22Rv1 (cell line): ENCODE measurements at regions not wholly inside any gene's neighbourhood (a gene's known extent, or its start where the extent isn't known, plus 50 kb on each side); places are given as distances from the start of the nearest gene placed in this dataset.
"Not testable (repeated sequence)": the region's sequence is repeated elsewhere in the genome, so short reads cannot be mapped to it uniquely, and the experiment has no call there.

ENCODE experiments used
- ZFX ChIP-seq: fragments of 450-650 bp; IDR thresholded peaks from 2 replicates; pipeline ENCODE4 v1.6.1; 2017; ENCODE audit warnings: antibody characterized with exemption, borderline replicate concordance
- TF ChIP-seq, protein P1 (sequence below): fragments of 450-650 bp; IDR thresholded peaks from 2 replicates; pipeline ENCODE4 v1.5.1; 2017; ENCODE audit warnings: mild to moderate bottlenecking

- TF ChIP-seq, protein P1, sequence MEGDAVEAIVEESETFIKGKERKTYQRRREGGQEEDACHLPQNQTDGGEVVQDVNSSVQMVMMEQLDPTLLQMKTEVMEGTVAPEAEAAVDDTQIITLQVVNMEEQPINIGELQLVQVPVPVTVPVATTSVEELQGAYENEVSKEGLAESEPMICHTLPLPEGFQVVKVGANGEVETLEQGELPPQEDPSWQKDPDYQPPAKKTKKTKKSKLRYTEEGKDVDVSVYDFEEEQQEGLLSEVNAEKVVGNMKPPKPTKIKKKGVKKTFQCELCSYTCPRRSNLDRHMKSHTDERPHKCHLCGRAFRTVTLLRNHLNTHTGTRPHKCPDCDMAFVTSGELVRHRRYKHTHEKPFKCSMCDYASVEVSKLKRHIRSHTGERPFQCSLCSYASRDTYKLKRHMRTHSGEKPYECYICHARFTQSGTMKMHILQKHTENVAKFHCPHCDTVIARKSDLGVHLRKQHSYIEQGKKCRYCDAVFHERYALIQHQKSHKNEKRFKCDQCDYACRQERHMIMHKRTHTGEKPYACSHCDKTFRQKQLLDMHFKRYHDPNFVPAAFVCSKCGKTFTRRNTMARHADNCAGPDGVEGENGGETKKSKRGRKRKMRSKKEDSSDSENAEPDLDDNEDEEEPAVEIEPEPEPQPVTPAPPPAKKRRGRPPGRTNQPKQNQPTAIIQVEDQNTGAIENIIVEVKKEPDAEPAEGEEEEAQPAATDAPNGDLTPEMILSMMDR, result not testable (repeated sequence)
- not testable (repeated sequence) for TF ChIP-seq ZFX
Measured at GRCh38 chr6:170001782-170002181, 250.4 kb downstream of the ERMARD start.
